ENCODE measurements at regions not wholly inside any gene's neighbourhood (a gene's known extent, or its start where the extent isn't known, plus 50 kb on each side); places are given as distances from the start of the nearest gene placed in this dataset.

DNA sequence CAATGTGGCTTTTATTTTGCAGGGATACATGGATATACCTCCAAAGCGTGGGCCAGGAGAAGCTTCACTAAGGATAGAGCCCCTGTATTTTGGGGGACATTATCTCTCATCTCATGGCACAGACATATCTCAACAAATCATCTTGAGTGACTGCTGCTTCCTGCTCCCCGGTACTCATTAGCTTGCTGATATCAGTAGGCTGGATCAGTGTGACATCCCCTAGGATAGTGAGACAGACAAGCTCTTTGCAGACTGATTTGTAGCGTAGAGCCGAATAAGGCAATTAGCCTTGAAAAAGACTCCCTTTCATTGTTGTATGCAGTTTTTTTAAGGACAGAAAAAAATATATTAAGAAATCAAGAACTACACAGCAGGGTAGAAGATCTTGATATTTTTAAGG lies 237.7 kb upstream of the CDH9 start:
- no peaks in the 10 kb centered on the region for H3K9me3 ChIP-seq
- H3K4me1 ChIP-seq: no peaks in the 10 kb centered on the region
- WGBS: 81% methylated on average over 4 of the region's 4 CpGs
- no peaks in the 10 kb centered on the region for H3K27me3 ChIP-seq
- DNase-seq (ENCODE audit: extremely low spot score): no peak
- TF ChIP-seq EP300 (IDR thresholded peaks at IDR 0.05) (no peak), POLR2A (IDR thresholded peaks at IDR 0.05; ENCODE audit: low read depth) (no peak), POLR2AphosphoS5 (IDR thresholded peaks at IDR 0.05) (no peak)
- TF ChIP-seq, protein P1, sequence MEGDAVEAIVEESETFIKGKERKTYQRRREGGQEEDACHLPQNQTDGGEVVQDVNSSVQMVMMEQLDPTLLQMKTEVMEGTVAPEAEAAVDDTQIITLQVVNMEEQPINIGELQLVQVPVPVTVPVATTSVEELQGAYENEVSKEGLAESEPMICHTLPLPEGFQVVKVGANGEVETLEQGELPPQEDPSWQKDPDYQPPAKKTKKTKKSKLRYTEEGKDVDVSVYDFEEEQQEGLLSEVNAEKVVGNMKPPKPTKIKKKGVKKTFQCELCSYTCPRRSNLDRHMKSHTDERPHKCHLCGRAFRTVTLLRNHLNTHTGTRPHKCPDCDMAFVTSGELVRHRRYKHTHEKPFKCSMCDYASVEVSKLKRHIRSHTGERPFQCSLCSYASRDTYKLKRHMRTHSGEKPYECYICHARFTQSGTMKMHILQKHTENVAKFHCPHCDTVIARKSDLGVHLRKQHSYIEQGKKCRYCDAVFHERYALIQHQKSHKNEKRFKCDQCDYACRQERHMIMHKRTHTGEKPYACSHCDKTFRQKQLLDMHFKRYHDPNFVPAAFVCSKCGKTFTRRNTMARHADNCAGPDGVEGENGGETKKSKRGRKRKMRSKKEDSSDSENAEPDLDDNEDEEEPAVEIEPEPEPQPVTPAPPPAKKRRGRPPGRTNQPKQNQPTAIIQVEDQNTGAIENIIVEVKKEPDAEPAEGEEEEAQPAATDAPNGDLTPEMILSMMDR (IDR thresholded peaks at IDR 0.05): no peak
- H3K27ac ChIP-seq (replicated peaks in 1 of 4): no peak overlapping the region
- H3K36me3 ChIP-seq: no peaks in the 10 kb centered on the region
- no peak overlapping the region for H3K4me3 ChIP-seq
- intact Hi-C loops (cut with DNase I): no loop called here

DNA sequence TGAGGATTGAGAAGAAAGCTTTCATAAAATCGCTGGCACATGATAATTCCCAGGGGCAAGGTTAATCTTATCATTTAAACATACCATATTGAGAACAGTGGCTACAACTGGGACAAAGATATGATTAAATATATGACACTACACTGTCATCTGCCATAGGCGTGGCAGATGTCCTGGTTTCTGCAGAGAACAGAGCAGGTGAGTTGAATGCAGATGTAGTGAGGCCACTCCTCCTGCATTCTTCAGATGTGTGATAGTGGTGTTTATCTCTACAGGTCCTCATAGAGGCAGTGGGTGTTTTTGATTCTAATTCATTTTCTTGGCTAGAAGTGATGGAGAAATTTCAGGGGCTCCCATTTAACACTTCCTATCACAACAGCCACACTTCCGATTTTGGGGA lies 237.0 kb upstream of the CDH9 start:
- H3K27ac ChIP-seq (replicated peaks in 1 of 4): no peak overlapping the region
- no peak overlapping the region for H3K4me3 ChIP-seq
- H3K27me3 ChIP-seq: no peaks in the 10 kb centered on the region
- no peaks in the 10 kb centered on the region for H3K4me1 ChIP-seq
- 81% methylated on average over 3 of the region's 3 CpGs for WGBS
- H3K9me3 ChIP-seq: no peaks in the 10 kb centered on the region
- no peak for DNase-seq (ENCODE audit: extremely low spot score)
- H3K36me3 ChIP-seq: no peaks in the 10 kb centered on the region
- intact Hi-C loops (cut with DNase I): no loop called here
- TF ChIP-seq EP300 (IDR thresholded peaks at IDR 0.05) (no peak), POLR2A (IDR thresholded peaks at IDR 0.05; ENCODE audit: low read depth) (no peak), POLR2AphosphoS5 (IDR thresholded peaks at IDR 0.05) (no peak)
- TF ChIP-seq, protein P1 (IDR thresholded peaks at IDR 0.05): no peak

DNA sequence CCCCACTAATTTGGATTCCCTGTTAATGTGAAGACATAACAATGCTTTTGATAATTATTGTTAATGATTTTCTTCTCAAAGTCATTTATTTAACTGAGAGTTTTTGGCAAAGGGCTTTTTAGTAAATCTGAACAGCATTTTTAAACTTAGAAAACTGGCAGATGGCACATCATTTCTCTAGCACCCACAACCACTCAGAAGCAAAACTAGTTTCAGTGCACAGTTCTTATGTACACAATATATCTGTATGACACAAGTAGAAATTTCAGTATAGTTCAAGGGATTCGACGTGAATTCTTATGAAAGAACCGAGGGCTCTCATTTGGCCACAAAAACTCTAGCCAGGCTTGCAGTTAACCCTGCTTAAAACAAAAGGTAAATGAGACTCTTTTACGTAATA lies 231.4 kb upstream of the CDH9 start:
- TF ChIP-seq, protein P1 (IDR thresholded peaks at IDR 0.05): no peak
- TF ChIP-seq EP300 (IDR thresholded peaks at IDR 0.05) (no peak), POLR2A (IDR thresholded peaks at IDR 0.05; ENCODE audit: low read depth) (no peak), POLR2AphosphoS5 (IDR thresholded peaks at IDR 0.05) (no peak)
- H3K27ac ChIP-seq (replicated peaks in 1 of 4): no peak overlapping the region
- H3K36me3 ChIP-seq: no peaks in the 10 kb centered on the region
- intact Hi-C loops (cut with DNase I): no loop called here
- 91% methylated on average over 4 of the region's 4 CpGs for WGBS
- H3K4me1 ChIP-seq: no peaks in the 10 kb centered on the region
- H3K27me3 ChIP-seq: no peaks in the 10 kb centered on the region
- no peaks in the 10 kb centered on the region for H3K9me3 ChIP-seq
- H3K4me3 ChIP-seq: no peak overlapping the region
- no peak for DNase-seq (ENCODE audit: extremely low spot score)

DNA sequence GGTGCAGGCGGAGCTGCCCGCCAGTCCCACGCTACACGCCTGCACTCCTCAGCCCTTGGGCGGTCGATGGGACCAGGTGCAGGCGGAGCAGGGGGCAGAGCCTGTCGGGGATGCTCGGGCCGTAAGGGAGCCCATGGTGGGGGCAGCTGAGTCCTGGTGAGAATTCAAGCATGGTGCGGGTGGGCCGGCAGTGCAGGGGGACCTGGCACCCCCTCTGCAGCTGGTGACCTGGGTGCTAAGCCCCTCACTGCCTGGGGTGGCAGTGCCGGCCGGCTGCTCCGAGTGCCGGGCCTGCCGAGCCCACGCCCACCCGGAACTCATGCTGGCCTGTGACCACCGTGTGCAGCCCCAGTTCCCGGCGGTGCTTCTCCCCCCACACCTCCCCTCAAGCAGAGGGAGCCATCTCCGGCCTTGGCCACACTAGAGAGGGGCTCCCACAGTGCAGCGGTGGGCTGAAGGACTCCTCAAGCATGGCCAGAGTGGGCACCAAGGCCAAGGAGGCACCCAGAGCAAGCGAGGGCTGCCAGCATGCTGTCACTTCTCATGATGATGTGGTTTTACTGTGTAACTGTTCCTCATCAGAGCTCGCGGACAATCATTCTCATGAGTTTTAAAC lies 228.9 kb upstream of the CDH9 start:
- no peaks in the 10 kb centered on the region for H3K36me3 ChIP-seq
- intact Hi-C loops (cut with DNase I): no loop called here
- H3K9me3 ChIP-seq: peaks cover 0 to 14% (median 0%) of the 10 kb centered on the region in 4 donors
- no peak overlapping the region for H3K27ac ChIP-seq (replicated peaks in 1 of 4)
- no peak overlapping the region for H3K4me3 ChIP-seq
- DNase-seq (ENCODE audit: extremely low spot score): no peak
- H3K27me3 ChIP-seq: no peaks in the 10 kb centered on the region
- no peaks in the 10 kb centered on the region for H3K4me1 ChIP-seq
- 93% methylated on average over 4 of the region's 27 CpGs for WGBS
- TF ChIP-seq, protein P1 (IDR thresholded peaks at IDR 0.05): no peak
- TF ChIP-seq POLR2A (IDR thresholded peaks at IDR 0.05; ENCODE audit: low read depth): no peak
- no peak for TF ChIP-seq POLR2AphosphoS5 (IDR thresholded peaks at IDR 0.05)
- TF ChIP-seq EP300 (IDR thresholded peaks at IDR 0.05): no peak

DNA sequence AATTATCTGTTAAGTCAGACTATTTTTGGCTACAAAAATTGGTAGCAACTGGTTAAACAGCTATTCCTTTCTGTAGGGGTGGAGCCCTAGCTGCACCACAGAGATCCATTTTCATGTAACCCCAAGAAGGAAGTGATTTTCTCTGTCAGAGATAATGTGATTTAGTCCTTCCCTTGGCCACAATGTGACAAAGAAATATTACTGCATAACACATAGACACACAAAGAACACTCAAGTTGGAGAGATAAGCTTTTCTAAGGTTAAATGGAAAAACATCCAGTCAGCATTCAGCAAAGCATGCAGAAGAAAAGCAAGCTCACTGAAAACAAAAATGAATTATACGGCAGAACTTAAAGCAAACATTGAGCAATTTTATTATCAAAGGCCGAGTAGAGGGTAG lies 227.8 kb upstream of the CDH9 start:
- no peaks in the 10 kb centered on the region for H3K4me1 ChIP-seq
- no peak overlapping the region for H3K27ac ChIP-seq (replicated peaks in 1 of 4)
- TF ChIP-seq, protein P1 (IDR thresholded peaks at IDR 0.05): no peak
- TF ChIP-seq POLR2A (IDR thresholded peaks at IDR 0.05; ENCODE audit: low read depth): no peak
- no peak for TF ChIP-seq POLR2AphosphoS5 (IDR thresholded peaks at IDR 0.05)
- WGBS: 59% methylated on average over 2 of the region's 2 CpGs
- no peaks in the 10 kb centered on the region for H3K36me3 ChIP-seq
- no peak overlapping the region for H3K4me3 ChIP-seq
- intact Hi-C loops (cut with DNase I): no loop called here
- no peaks in the 10 kb centered on the region for H3K27me3 ChIP-seq
- peaks cover 0 to 14% (median 0%) of the 10 kb centered on the region in 4 donors for H3K9me3 ChIP-seq
- no peak for DNase-seq (ENCODE audit: extremely low spot score)
